Osteocyte (in vitro differentiated cells): ENCODE measurements at regions not wholly inside any gene's neighbourhood (a gene's known extent, or its start where the extent isn't known, plus 50 kb on each side); places are given as distances from the start of the nearest gene placed in this dataset.

Experiments
- DNase-seq: peaks from one replicate; pipeline ENCODE4 v3.0.0; 2021; ENCODE audit warnings: mixed read lengths; ENCODE audit not compliant: unreplicated experiment; ENCODE audit errors: extremely low spot score
- H3K27ac Mint-ChIP-seq: one replicate; pipeline ENCODE4 v1.8.0; 2021; ENCODE audit warnings: mild to moderate bottlenecking, mixed read lengths; ENCODE audit not compliant: unreplicated experiment
- H3K27me3 Mint-ChIP-seq: one replicate; pipeline ENCODE4 v1.8.0; 2021; ENCODE audit warnings: mixed read lengths; ENCODE audit not compliant: unreplicated experiment
- H3K36me3 Mint-ChIP-seq: one replicate; pipeline ENCODE4 v1.8.0; 2021; ENCODE audit warnings: mixed read lengths; ENCODE audit not compliant: unreplicated experiment
- H3K4me1 Mint-ChIP-seq: one replicate; pipeline ENCODE4 v1.8.0; 2021; ENCODE audit warnings: mixed read lengths; ENCODE audit not compliant: unreplicated experiment
- H3K4me3 Mint-ChIP-seq: one replicate; pipeline ENCODE4 v1.8.0; 2021; ENCODE audit warnings: mild to moderate bottlenecking, moderate library complexity, mixed read lengths; ENCODE audit not compliant: unreplicated experiment
- H3K9me3 Mint-ChIP-seq: one replicate; pipeline ENCODE4 v1.8.0; 2021; ENCODE audit warnings: mixed read lengths; ENCODE audit not compliant: unreplicated experiment
- TF ChIP-seq, protein P1 (sequence below): fragments of 200-600 bp; sonication (generic); IDR thresholded peaks from 2 replicates; pipeline ENCODE4 v1.5.0; 2021; ENCODE audit warnings: antibody characterized with exemption, mild to moderate bottlenecking, moderate library complexity

GRCh38 chr2:238963161-238963970 lies 115.5 kb downstream of the TWIST2 start:
- Mint-ChIP-seq H3K27ac (peak overlapping the region; percentile 62), H3K36me3 (no peaks in the 10 kb centered on the region), H3K4me1 (peaks cover 13% of the 10 kb centered on the region), H3K9me3 (no peaks in the 10 kb centered on the region), H3K4me3 (no peak overlapping the region), H3K27me3 (peaks cover 4% of the 10 kb centered on the region)
- TF ChIP-seq, protein P1, sequence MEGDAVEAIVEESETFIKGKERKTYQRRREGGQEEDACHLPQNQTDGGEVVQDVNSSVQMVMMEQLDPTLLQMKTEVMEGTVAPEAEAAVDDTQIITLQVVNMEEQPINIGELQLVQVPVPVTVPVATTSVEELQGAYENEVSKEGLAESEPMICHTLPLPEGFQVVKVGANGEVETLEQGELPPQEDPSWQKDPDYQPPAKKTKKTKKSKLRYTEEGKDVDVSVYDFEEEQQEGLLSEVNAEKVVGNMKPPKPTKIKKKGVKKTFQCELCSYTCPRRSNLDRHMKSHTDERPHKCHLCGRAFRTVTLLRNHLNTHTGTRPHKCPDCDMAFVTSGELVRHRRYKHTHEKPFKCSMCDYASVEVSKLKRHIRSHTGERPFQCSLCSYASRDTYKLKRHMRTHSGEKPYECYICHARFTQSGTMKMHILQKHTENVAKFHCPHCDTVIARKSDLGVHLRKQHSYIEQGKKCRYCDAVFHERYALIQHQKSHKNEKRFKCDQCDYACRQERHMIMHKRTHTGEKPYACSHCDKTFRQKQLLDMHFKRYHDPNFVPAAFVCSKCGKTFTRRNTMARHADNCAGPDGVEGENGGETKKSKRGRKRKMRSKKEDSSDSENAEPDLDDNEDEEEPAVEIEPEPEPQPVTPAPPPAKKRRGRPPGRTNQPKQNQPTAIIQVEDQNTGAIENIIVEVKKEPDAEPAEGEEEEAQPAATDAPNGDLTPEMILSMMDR = no peak
- peak; percentile 77 for DNase-seq

- H3K27me3 Mint-ChIP-seq = no peaks in the 10 kb centered on the region
- TF ChIP-seq, protein P1 = no peak
- no peak overlapping the region for H3K27ac Mint-ChIP-seq
- peak; percentile 67 for DNase-seq
- H3K4me3 Mint-ChIP-seq = no peak overlapping the region
- no peaks in the 10 kb centered on the region for H3K36me3 Mint-ChIP-seq
- peaks cover 16% of the 10 kb centered on the region for H3K4me1 Mint-ChIP-seq
- H3K9me3 Mint-ChIP-seq = no peaks in the 10 kb centered on the region
These were observed 116.1 kb downstream of the TWIST2 start for GRCh38 chr2:238963971-238964328.

DNA sequence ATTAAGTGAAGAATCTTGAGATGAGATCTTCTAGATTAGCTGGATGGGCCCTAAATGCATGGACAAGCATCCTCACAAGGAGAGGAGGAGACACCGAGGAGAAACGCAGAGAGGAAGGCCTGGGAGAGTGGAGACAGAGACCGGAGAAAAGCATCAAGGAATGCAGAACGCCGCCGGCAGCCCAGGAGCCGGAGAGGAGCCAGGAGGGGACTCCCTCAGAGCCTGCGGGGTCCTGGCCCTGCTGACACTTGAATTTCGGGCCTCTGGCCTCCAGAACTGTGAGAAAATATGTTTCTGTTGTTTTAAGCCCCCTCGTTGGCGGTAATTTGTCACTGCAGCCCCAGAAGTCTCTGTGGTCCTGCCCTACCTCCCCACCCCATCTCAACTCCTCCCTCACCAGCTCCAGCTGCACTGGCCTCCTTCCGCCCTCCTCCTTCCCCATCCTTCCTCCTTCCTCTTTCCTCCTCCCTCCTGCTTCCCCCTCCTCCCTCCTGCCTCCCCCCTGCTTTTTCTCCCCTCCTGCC lies 116.7 kb downstream of the TWIST2 start:
- DNase-seq = peak; percentile 69
- H3K4me3 Mint-ChIP-seq = no peak overlapping the region
- no peaks in the 10 kb centered on the region for H3K36me3 Mint-ChIP-seq
- TF ChIP-seq, protein P1 = no peak
- H3K27ac Mint-ChIP-seq = no peak overlapping the region
- no peaks in the 10 kb centered on the region for H3K27me3 Mint-ChIP-seq
- no peaks in the 10 kb centered on the region for H3K9me3 Mint-ChIP-seq
- peaks cover 22% of the 10 kb centered on the region for H3K4me1 Mint-ChIP-seq

DNA sequence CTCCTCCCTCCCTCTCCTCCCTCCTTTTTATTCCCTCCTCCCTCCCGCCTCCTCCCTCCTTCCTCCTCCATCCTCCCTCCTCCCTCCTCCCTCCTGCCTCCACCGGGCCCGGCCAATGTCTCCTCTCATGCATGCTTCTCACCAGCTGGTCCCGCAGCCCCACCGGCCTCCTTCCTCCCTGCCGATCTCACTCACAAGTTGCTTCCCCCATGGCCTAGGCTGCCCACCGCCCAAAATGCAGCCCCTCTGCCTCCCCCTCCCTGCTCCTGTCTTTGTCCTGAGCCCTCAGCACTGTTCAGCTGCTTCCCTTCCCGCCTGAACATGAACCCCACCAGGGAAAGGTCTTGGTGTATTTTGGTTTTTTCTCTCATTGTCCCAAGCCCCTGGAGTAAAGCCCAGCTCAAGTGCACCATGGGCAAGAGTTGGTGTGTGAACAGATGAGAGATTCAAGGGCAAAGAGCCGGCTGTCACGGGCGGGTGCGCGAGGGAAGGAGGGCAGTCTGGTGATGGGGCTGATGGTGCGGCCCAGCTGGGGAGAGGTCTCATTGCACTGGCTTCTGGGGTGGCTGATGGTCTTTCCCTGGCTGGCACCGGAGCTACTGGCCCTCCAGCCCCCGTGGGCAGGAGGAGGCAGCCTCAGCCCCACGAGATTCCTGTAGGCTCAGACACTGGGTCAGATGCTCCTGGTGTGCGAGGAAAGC lies 117.6 kb downstream of the TWIST2 start:
- TF ChIP-seq, protein P1 = no peak
- Mint-ChIP-seq H3K4me3 (no peak overlapping the region), H3K36me3 (no peaks in the 10 kb centered on the region), H3K9me3 (no peaks in the 10 kb centered on the region), H3K27ac (no peak overlapping the region), H3K4me1 (peaks cover 22% of the 10 kb centered on the region), H3K27me3 (no peaks in the 10 kb centered on the region)
- no peak for DNase-seq
